A172 (cell line): ENCODE measurements at regions not wholly inside any gene's neighbourhood (a gene's known extent, or its start where the extent isn't known, plus 50 kb on each side); places are given as distances from the start of the nearest gene placed in this dataset.
A peak's percentile ranks its signal among the peaks of the same experiment; 100 is the strongest.
"Not testable (repeated sequence)": the region's sequence is repeated elsewhere in the genome, so short reads cannot be mapped to it uniquely, and the experiment has no call there.

Experiments used
- DNase-seq: peaks from one replicate; pipeline ENCODE4 v3.0.0-alpha.2; 2015; ENCODE audit warnings: low spot score

GRCh38 chr21:17738176-17738953 lies 80.8 kb downstream of the C21orf91 start:
- DNase-seq: no peak

GRCh38 chr21:17736072-17736471 lies 83.1 kb downstream of the C21orf91 start:
- no peak for DNase-seq

GRCh38 chr21:17733209-17733608 lies 85.9 kb downstream of the C21orf91 start:
- DNase-seq: no peak

- peak; percentile 16 for DNase-seq
These were observed 86.8 kb downstream of the C21orf91 start for GRCh38 chr21:17732306-17732705.

GRCh38 chr21:17731554-17731953 lies 87.6 kb downstream of the C21orf91 start:
- no peak for DNase-seq

DNA sequence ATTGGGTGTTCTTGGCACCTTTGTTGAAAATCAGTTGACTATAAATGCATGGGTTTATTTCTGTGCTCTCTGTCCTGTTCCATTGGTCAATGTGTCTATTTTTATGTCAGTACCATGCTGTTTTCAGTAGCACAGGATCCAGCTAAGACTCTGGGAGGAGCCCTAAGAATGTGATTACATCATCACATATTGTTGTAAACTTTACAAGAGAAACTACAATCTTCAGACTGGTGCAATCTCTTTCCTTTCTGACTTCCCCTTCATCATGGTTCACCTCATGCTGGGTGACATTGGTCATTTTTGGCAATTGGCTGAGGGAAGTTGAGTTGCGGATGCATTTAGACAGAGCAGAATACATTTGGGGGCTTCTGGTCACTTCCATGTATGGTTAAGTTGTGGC lies 88.4 kb downstream of the C21orf91 start:
- DNase-seq: peak; percentile 4

DNA sequence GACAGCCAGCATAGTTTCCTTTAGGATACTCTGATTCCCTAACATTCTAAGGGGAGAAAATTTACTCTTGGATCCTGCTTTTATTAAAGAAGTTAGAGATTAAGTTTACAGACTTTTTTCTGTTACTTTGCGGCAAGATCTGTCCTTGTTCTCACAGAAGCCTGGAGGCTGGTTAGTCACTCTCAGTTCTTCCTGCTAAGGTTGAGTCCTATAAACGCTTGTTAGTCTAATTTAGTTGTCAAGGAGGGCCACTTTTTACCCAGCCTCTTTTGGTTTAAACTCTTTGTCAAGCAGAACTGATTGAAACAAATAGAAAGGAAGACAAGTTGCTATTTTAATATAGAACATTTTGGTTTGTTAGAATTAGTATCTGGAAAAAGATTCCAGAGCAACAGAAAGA lies 89.7 kb downstream of the C21orf91 start:
- DNase-seq: no peak

- DNase-seq: no peak
These were observed 91.8 kb downstream of the C21orf91 start for GRCh38 chr21:17727361-17727760.

DNA sequence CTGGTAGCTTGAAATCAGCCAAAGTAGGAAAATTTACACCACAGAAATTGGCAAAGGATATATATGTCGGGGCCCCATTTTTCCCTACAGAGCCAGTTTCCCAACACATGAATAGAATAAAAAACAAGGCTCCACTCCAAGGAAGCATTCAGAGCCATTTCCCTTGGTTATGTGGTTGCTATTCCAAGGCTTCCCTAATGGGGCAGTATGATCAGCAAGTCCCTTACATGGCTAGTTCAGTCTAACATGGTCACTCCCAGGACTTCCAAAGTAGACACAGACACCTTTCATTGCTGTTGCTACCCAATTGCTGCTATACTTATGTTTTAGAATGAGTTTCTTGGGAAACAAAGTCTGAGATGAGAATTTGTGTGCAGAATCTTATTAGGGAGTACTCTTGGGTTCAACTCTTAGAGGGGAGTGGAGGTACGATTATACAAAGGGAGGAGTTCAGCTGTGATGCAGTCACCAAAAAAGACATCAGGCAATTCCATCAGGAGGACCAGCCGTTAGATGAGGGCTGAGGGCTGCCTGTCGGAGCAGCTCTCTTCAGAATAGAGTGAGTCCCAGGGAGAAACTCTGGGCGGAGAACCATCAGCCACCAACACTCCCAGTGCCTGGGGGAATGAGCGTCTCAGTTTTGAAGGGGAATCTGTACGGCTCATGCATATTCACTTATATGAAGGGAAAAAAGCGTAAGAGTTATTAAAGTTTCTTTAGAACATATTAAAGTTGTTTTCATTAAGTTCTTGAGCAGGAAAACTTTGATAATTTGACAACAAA lies 92.9 kb downstream of the C21orf91 start:
- no peak for DNase-seq

GRCh38 chr21:17725339-17725738 lies 93.8 kb downstream of the C21orf91 start:
- DNase-seq: no peak

DNA sequence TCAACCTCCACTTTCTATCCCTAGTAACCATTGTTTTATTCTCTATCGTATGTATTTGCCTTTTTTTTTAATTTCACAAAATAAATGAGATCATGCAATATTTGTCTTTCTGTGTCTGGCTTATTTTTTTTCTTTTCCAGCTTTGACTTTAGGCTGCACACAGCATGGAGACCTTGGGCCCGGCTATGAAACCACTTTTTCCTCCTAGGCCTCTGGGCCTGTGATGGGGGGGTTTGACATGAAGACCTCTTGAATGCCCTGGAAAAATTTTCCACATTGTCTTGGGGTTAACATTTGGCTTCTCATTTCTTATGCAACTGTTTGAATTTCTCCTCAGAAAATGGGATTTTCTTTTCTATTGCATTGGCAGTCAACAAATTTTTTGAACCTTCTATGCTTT lies 100.2 kb upstream of the BTG3 start:
- DNase-seq: no peak

DNA sequence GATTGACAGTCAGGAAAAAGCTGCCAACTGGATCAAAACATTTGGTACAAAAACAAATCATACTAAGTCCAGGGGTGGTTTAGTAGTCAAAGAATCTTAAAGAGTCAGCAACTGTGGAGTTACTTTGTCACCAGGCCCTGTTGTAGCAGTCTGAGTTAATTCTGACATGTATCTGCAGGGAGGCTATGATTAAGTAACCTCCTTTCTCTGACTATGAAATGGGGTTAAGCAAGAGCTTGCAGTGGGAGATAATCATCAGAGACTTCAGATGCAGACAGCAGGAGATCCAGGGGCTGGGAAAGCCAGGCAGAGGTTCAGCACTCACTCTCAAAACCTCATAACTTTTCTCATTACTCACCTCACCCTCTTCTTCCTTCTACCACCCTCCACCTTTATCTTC lies 99.2 kb upstream of the BTG3 start:
- no peak for DNase-seq

DNA sequence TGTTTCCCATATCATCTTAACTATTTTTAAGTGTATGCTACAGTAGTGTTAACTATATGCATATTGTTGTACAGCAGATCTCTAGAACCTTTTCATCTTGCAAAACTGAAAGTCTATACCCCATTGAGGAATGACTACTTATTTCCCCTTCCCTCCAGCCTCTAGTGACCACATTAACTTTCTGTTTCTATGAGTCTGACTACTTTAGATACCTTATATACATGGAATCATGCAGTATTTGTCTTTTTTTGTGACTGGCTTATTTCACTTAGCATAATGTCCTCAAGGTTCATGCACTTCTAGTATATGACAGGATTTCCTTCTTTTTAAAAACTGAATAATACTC lies 96.5 kb upstream of the BTG3 start:
- DNase-seq: no peak

DNA sequence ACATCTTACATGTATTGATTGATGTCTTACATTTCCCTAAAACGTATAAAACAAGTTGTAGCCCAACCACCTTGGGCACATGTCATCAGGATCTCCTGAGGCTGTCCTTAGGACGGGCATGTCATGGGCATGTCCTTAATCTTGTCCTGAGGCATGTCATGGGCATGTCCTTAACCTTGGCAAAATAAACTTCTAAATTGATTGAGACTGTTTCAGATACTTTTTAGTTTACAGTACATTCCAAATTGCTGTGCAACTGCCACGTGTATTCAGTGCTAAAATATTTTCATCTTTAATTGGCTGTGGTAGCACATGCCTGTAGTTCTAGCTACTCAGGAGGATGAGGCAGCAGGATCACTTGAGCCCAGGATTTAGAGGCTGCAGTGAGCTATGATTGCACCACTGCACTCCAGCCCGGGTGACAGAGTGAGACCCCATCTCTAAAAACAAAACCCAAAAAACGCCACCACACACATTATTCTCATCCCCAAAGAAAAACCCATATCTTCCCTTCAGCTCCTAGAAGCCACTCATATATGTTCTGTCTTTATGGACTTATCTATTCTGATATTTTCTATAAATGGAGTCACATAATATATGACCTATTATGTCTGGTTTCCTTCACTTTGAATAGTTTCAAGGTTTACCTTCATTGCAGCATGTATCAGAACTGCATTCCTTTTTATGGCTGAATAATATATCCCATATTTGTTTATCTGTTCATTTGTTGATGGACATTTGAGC lies 96.0 kb upstream of the BTG3 start:
- no peak for DNase-seq

- no peak for DNase-seq
These were observed 87.0 kb upstream of the BTG3 start for GRCh38 chr21:17699524-17700189.

DNA sequence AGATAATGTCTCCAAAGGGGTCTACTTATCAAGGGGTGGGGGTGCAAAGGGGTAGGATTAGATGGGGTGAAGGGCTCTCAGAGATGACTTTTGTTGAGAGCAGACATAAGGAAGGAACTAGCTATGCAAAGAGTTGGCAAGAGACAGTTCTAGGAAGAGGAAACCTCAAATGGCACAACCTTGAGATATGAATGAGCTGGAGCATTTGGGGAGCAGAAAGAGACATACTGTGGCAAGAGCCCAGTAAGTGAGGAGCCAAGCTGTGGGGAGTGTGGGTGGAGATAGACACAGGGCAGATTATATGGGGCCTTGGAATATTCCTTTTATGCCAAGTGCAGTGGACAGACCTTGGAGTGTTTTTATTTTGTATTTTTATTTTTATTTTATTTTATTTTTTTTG lies 84.8 kb upstream of the BTG3 start:
- DNase-seq: no peak

DNA sequence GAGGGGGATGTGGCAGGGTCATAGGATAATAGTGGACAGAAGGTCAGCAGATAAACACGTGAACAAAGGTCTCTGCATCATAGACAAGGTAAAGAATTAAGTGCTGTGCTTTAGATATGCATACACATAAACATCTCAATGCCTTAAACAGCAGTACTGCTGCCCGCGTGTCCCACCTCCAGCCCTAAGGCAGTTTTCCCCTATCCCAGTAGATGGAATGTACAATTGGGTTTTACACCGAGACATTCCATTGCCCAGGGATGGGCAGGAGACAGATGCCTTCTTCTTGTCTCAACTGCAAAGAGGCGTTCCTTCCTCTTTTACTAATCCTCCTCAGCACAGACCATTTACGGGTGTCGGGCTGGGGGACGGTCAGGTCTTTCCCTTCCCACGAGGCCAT lies 81.7 kb upstream of the BTG3 start:
- DNase-seq: not testable (repeated sequence)

GRCh38 chr21:17693801-17694200 lies 81.1 kb upstream of the BTG3 start:
- no peak for DNase-seq

DNA sequence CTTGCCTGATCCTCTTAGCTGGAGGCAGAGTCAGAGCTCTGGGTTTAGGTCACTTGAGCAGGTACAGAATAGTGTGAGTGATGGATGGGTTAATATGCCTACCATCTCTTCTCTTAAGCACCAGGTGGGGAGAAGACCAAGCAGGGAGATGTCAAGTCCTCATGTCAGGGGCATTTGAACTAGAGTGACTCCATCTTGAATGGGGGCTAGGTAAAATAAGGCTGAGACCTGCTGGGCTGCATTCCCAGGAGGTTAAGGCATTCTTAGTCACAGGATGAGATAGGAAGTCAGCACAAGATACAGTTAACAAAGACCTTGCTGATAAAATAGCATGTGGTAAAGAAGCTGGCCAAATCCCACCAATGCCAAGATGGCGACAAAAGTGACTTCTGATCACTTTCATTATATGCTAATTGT lies 77.4 kb upstream of the BTG3 start:
- no peak for DNase-seq

- peak; percentile 68 for DNase-seq
These were observed 76.5 kb upstream of the BTG3 start for GRCh38 chr21:17688912-17689874.

GRCh38 chr21:17682924-17683323 lies 70.2 kb upstream of the BTG3 start:
- no peak for DNase-seq
